GM19395 (cell line): ENCODE measurements at regions not wholly inside any gene's neighbourhood (a gene's known extent, or its start where the extent isn't known, plus 50 kb on each side); places are given as distances from the start of the nearest gene placed in this dataset.

Experiments used
- ATAC-seq: cut with Tn5 transposase; IDR thresholded peaks from one replicate; pipeline ENCODE4 v1.9.1; 2021; ENCODE audit warnings: mild to moderate bottlenecking, moderate library complexity; ENCODE audit not compliant: unreplicated experiment

GRCh38 chr15:62532367-62532766 lies 367.3 kb upstream of the C2CD4B start:
- no peak for ATAC-seq

DNA sequence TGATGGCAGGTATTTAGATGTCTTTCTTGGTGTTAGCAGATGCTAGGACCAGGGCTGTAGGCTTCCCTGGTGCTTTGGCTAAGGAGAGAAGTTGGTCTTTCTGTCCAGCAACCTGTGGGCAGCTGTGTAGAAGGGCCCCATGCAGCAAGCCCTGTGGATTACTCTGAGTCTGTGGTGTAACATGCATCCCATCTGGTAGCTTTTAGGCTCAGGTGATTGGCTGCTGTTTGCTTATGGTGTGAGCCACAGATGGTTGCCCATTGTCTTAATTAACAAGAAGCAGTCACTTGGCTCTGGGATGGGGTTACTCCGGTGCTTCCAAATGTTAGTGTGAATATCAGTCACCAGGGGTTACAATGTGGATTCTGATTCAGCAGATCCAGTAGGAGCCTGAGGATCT lies 368.6 kb upstream of the C2CD4B start:
- no peak for ATAC-seq

DNA sequence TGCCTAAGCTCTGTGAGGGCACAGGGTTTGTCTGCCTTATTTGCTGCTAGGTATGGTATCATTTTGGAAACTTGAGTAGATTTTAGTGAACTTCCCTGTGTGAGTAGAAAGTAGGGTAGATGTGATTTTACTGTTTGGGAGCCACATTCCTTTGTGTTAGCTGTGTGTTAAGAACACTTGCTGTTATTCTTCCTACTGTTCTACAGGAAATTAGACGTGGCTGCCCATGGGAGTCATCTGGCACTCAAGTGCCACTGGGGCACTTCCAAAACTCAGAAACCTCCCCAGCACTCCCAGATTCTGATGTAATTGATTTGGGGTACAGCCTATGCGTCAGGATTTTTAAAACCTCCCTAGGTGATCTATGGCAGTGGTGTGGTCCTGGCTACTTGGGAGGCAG lies 369.9 kb upstream of the C2CD4B start:
- no peak for ATAC-seq

DNA sequence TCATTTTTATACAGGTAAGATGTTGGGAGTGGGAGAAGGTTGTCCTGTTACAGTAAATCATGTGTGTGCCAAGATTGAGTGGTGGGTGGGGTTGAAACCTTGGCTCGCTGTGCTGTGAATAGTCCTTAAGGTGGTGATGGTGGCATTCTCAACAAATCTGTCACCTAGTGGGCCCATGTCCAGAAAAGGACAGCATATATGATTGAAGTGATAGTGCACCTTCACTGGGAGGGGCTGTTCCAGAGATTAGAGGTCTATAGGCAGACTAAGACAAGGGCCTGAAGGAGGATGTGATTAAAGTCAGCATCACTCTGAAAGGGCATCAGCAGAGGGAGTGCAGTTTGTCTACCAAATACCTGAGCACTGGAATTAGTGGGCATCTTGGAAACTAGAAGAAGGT lies 374.2 kb upstream of the C2CD4B start:
- no peak for ATAC-seq

GRCh38 chr15:62541250-62541649 lies 376.2 kb upstream of the C2CD4B start:
- no peak for ATAC-seq

DNA sequence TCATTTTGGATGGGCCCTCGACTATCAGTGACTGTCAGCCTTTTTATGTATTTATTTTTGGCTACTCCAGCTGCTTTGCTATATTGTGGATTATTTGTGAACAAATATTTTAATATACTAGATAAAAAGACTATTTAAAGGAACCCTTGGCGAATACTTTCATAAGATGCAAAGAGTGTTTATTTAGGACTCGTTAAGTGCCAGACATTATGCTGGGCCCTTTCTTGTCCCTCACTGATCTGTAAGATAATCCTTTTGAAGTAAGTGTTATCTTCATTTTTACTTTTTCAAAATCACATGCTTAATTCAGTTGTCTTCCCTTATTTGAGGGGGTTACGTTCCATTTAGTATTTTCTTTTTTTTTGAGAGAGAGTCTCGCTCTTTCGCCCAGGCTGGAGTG lies 376.8 kb upstream of the C2CD4B start:
- ATAC-seq: no peak

DNA sequence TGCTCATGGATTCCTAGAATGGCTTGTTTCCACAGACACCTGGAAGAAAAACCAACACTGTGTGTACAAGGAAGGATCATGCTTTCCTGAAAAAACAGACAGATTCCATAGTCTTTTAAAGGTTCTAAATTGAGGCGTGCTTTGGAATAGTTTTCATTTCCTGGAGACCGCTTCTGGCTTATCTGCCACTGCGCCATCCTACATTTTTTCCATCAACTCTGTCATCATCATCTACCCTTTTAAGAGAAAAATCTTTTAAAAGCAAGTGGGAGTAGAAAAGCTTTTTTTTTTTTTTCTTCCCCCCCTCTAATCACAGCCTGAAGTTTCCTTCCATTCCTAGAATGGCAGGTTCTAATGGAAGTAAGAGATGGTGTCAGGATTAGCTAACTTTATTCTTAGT lies 379.4 kb upstream of the C2CD4B start:
- ATAC-seq: no peak

GRCh38 chr15:62545467-62546227 lies 380.6 kb upstream of the C2CD4B start:
- ATAC-seq: no peak

DNA sequence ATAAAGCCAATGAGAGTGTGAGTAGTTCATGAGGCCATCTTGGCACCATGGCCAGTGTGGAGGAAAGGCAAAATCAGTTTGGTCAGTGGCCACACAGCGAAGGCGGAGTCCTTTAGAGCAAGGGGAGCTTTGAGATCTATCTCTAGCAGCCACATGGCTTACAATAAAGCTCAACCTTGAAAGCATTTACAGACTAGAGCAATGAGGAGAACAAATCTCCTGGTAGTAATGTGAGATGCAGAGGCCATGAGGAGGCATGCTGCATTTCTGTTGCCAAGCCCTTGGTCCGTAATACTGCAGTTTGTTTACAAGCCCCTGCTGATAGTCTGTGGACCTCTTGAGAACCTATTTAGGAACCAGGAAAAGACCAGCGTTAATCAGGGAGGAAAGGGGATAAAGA lies 381.5 kb upstream of the C2CD4B start:
- ATAC-seq: no peak

GRCh38 chr15:62547584-62547983 lies 382.5 kb upstream of the C2CD4B start:
- ATAC-seq: no peak

- ATAC-seq: no peak
These were observed 384.4 kb upstream of the C2CD4B start for GRCh38 chr15:62549345-62549970.

DNA sequence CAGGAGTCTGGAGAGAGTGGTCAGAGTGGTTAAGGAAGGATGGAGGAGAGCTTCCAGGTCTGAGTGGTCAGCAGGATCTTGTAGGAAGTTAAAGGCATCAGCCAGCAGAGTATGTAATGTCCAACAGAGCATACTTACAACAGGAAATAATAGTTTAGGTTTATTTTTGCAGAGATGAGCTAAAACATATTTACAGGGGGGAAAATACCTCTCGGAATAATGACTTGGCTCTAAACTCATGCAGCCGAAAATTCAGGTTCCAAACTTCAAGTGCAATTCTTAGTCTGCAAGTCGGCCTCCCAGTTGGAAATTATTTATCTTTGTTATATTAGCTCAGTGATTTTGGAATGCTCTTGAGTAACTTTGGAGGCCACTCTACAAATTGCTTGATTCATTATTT lies 385.0 kb upstream of the C2CD4B start:
- no peak for ATAC-seq

DNA sequence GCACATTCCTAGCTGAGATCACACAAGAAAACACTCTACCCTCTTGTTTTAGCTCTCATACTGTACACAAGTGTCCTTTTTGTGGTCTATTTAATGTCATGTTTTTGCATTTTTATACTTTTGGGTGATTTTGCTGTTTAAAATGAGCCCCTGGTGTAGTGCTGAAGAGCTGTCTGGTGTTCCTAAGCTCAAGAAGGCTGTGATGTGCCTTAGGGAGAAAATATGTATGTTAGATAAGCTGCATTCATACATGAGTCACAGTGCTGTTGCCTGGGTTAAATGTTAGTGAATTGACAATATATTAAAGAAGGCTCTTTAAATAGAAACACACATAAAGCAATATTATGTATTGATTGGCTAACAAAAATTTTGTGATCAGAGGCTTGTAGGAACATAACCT lies 387.4 kb upstream of the C2CD4B start:
- ATAC-seq: no peak

GRCh38 chr15:62553911-62554563 lies 389.0 kb upstream of the C2CD4B start:
- peak; percentile 74 for ATAC-seq

DNA sequence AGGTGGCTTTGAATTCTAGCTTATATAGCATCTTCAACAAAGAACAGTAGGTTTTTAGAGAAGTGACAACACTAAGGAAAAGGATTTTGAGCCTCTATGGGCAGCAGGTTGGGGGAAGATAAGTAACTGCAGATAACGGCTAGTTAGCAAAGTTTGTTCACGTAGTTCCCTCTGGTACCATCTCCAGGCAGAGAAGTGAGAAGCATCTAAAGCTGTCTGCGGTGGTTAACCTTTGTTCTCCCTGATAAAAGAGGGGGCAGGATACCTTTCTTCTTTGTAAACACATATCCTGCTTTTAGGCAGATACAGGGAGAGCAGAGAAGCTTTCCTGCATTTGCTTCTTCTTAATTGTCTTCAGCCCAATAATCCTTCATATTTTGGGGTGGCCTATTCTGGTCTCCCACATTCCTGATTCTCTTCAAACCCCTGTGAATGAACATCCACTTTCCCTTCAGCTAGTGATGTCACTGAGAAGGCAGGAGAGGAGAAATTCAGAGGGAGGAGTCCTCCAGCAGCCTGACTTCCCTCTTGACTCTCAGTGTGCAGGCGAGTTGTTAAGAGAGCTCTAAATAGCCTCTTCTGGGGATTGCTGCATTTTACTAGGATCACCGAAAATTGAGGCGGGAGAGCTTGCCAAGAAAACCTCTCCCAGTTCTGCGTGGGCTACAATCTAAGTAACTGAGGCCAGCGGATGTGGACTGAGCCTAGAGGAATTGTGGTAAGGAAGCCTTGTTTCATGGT lies 393.7 kb upstream of the C2CD4B start:
- no peak for ATAC-seq

DNA sequence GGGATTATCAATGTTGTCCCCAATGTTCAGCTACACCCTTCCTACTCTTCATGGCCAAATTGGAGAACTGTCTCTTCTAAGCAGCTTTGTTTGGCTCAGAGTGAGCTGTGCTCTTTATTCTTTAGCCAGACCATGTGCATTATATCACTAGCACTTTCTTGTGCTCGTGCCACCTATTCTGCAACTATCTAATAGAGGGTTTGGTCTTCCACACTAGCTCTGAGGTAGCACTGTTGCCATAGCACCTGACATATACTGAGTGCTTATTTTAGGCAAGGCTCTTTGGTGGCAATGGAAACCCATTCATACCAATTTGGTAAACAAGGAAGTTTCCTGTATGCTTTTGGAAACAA lies 394.3 kb upstream of the C2CD4B start:
- no peak for ATAC-seq

DNA sequence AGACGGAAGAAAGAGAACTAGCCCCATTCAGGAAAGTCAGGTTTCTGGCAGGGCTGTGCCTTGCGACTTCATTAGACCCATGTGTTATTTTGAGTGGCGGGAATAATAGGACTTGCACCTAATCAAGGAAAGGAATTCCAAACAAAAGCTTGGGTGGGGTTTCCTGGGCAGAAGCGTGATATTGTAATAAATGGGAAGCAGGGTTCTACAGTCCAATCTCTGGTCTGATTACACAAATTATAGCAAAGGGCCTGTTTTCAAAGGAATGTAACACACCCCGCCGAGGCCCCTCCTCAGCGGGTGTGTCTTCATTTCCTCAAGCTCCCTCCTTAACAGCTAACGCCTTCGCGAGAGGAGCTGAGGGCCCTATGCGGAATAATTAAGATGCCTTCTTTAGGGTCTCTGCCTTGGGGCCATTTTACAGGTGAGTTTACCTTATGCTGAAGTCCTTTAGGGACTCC lies 396.0 kb upstream of the C2CD4B start:
- no peak for ATAC-seq

DNA sequence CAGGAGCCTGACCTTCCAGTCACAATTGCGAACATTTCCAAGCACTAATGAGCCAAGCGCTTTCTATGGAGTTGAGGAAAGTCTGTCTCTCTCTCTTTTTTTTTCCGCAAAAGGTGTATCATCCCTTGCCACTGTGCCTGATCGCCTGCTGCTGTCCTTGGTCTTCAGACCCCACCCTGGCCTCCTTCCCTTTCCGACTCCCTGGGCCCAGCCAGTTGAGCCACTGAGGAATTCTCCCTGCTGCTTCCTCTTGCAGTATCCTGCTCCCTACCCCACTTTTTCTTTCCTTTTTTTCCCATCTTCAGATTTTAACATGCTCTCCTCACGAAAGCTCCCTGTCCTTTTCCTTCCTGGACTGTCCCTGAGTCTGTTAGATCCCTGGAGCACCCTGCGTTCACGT lies 396.5 kb upstream of the C2CD4B start:
- no peak for ATAC-seq

DNA sequence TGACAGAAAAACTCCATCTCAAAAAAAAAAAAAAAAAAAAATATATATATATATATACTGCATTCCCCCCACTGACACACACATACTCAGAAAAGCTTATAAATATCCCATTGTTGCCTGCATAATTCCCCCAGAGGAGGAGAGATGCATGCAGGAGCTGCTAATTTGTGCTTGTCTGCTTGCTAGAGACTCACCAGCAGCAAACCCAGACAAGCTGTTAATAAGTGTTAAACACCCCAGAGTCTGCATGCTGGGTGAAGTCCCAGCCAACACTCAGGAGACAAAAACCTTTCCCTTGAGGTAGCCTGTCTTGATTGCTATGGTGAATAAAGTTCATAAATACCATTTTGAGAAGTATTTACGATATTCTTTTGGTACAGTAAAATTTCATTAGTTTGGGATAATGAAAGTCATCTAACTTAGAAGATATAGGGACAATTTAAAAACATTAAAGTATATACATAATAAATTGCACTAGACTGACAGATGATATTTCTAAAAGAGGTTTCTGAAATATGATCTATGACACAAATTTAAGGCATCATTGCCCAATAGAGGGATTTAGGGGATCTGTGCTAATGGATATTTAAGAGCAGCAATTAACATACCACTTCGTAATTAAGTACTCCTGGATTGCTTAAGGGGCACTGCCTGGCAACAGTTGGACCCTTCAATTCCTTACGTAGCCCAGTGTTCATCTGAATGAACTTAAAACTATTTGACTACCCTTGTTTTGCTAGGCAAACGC lies 400.0 kb upstream of the C2CD4B start:
- ATAC-seq: no peak

GRCh38 chr15:62565634-62566026 lies 400.5 kb upstream of the C2CD4B start:
- ATAC-seq: no peak

- no peak for ATAC-seq
These were observed 401.2 kb upstream of the C2CD4B start for GRCh38 chr15:62566248-62566647.
